Fibroblast of lung (primary cell): ENCODE measurements at regions not wholly inside any gene's neighbourhood (a gene's known extent, or its start where the extent isn't known, plus 50 kb on each side); places are given as distances from the start of the nearest gene placed in this dataset.

Experiments used
- EZH2 ChIP-seq: IDR thresholded peaks from 2 replicates; pipeline ENCODE4 v1.5.1; 2012; ENCODE audit warnings: low read length, control low read depth, mild to moderate bottlenecking; ENCODE audit errors: missing control alignments
- TF ChIP-seq, protein P1 (sequence below), 2 donors: IDR thresholded peaks in 1 of 2; conservative IDR thresholded peaks in 1 of 2; 1 replicate in 1 of 2; 2 replicates in 1 of 2; pipeline ENCODE4 v1.5.1; 2011 to 2012; ENCODE audit warnings: low read length in 2 of 2, control low read depth in 1 of 2, inconsistent platforms in 1 of 2, low read depth in 1 of 2, mild to moderate bottlenecking in 1 of 2

DNA sequence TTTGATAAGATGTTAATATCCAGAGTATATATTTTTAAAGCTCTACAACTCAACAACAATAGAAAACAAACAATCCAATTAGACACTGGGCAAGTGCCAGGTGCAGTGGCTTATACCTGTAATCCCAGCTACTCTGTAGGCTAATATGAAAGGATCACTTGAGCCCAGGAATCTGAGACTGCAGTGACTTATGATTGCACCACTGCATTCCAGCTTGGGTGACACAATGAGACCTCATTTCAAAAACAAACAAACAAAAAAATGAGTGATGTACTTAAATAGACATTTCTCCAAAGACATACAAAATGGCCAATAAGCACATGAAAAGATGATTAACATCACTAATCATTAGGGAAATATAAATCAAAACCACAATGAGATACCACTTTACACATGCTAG lies 356.8 kb upstream of the PCDH10 start:
- TF ChIP-seq, protein P1, sequence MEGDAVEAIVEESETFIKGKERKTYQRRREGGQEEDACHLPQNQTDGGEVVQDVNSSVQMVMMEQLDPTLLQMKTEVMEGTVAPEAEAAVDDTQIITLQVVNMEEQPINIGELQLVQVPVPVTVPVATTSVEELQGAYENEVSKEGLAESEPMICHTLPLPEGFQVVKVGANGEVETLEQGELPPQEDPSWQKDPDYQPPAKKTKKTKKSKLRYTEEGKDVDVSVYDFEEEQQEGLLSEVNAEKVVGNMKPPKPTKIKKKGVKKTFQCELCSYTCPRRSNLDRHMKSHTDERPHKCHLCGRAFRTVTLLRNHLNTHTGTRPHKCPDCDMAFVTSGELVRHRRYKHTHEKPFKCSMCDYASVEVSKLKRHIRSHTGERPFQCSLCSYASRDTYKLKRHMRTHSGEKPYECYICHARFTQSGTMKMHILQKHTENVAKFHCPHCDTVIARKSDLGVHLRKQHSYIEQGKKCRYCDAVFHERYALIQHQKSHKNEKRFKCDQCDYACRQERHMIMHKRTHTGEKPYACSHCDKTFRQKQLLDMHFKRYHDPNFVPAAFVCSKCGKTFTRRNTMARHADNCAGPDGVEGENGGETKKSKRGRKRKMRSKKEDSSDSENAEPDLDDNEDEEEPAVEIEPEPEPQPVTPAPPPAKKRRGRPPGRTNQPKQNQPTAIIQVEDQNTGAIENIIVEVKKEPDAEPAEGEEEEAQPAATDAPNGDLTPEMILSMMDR (conservative IDR thresholded peaks at IDR 0.05 in 1 of 2, IDR thresholded peaks at IDR 0.05 in 1 of 2; ENCODE audit: low read depth in 1 of 2, low read length in 2 of 2) = no peak
- TF ChIP-seq EZH2 = no peak
